ENCODE measurements at regions not wholly inside any gene's neighbourhood (a gene's known extent, or its start where the extent isn't known, plus 50 kb on each side); places are given as distances from the start of the nearest gene placed in this dataset.

DNA sequence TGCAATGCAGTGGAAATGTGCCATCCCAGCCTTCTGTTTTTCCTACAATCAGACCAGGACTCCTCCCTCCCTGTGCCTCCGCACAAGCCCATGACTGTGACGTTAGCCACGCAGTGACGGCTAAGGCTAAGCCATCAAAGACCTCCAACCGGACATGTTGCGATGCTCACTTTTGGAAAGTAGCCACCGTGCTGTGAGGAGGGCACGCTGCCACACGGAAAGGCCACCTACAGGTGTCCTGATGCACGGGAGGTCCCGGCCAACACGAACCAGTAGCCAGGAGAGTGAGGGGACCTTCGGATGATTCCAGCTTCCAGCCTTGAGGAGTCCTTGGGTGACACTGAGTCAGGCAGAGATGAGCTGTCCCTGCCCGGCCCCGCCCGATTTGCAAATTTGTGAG lies 53.9 kb downstream of the FOXL1 start:
- Histone ChIP-seq H3K4me3 (ENCODE audit: control insufficient read depth in 1 of 2, extremely low read depth in 1 of 2, low read length in 1 of 2) (no peak overlapping the region), H3K9me3 (no peaks in the 10 kb centered on the region), H3K27me3 (replicated peaks in 1 of 2; ENCODE audit: control insufficient read depth in 2 of 2, extremely low read depth in 1 of 2, insufficient read depth in 2 of 2, low read length in 1 of 2) (peaks cover 0 to 24% of the 10 kb centered on the region in 2 experiments), H3K36me3 (ENCODE audit: control insufficient read depth in 2 of 2, extremely low read depth in 1 of 2, insufficient read depth in 1 of 2, low read length in 1 of 2) (no peaks in the 10 kb centered on the region), H3K4me1 (ENCODE audit: control insufficient read depth in 1 of 2, extremely low read depth in 1 of 2, insufficient read depth in 2 of 2, low read length in 2 of 2) (no peaks in the 10 kb centered on the region), H3K27ac (ENCODE audit: low read length) (no peak overlapping the region)
- ChIA-PET POLR2A (no interaction called here), CTCF (no interaction called here)
- Mint-ChIP-seq H3K27ac (no peak overlapping the region), H3K36me3 (no peaks in the 10 kb centered on the region), H3K4me1 (no peaks in the 10 kb centered on the region), H3K4me3 (no peak overlapping the region), H3K27me3 (peaks cover 2 to 21% of the 10 kb centered on the region in 2 donors), H3K9me3 (no peaks in the 10 kb centered on the region)
- WGBS (ENCODE audit: insufficient coverage): 88% methylated on average over 16 of the region's 16 CpGs
- DNase-seq: no peak
- no peak for ATAC-seq (replicated peaks in 1 of 4)

DNA sequence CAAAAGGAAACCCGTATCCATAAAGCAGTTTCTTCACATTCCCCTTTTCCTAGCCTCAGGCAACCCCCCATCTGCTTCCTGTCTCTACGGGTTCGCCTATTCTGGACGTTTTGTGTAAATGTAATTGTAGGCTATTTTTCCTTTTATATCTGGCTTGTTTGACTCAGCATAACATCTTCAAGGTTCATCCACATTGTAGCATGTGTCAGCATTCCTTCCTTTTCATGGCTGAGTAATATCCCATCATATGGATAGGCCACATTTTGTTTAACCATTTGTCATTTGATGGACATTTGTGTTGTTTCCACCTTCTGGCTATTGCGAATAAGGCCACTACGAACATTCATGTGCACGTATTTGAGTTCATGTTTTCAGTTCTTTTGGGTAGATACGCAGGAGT lies 54.6 kb downstream of the FOXL1 start:
- no peak overlapping the region for H3K27ac Mint-ChIP-seq

DNA sequence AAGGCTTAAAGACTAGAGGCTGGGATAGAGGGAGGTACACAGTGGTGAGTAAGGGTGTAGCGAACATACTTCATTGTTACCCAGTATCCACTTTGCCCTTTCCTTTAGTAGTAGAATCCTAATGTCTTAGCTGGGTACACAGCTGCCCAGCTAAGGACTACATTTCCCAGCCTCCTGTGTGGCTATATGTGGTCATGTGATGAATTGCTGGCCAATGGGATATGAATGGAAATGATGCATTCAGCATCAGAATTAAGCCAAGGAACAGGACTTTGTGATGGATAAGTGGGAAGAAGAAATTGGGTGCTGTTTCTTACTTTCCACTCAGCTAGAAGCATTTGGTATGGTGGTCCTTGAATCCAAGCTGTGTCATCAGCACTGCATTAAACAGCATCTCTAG lies 55.9 kb downstream of the FOXL1 start:
- no peaks in the 10 kb centered on the region for H3K9me3 Mint-ChIP-seq
- POLR2A ChIA-PET: no interaction called here
- H3K4me1 ChIP-seq (ENCODE audit: control insufficient read depth in 1 of 2, extremely low read depth in 1 of 2, insufficient read depth in 2 of 2, low read length in 2 of 2): no peaks in the 10 kb centered on the region
- no peaks in the 10 kb centered on the region for H3K36me3 Mint-ChIP-seq
- ATAC-seq (replicated peaks in 1 of 4): no peak
- DNase-seq: no peak
- no peak overlapping the region for H3K4me3 ChIP-seq (ENCODE audit: control insufficient read depth in 1 of 2, extremely low read depth in 1 of 2, low read length in 1 of 2)
- H3K36me3 ChIP-seq (ENCODE audit: control insufficient read depth in 2 of 2, extremely low read depth in 1 of 2, insufficient read depth in 1 of 2, low read length in 1 of 2): no peaks in the 10 kb centered on the region
- no peaks in the 10 kb centered on the region for H3K9me3 ChIP-seq
- H3K27ac ChIP-seq (ENCODE audit: low read length): no peak overlapping the region
- CTCF ChIA-PET: no interaction called here
- H3K27me3 Mint-ChIP-seq: peaks cover 6 to 27% of the 10 kb centered on the region in 2 donors
- H3K27ac Mint-ChIP-seq: no peak overlapping the region
- WGBS (ENCODE audit: insufficient coverage): no CpG with 5 or more reads among the region's 1 CpG
- H3K4me1 Mint-ChIP-seq: no peaks in the 10 kb centered on the region
- no peak overlapping the region for H3K4me3 Mint-ChIP-seq
- H3K27me3 ChIP-seq (replicated peaks in 1 of 2; ENCODE audit: control insufficient read depth in 2 of 2, extremely low read depth in 1 of 2, insufficient read depth in 2 of 2, low read length in 1 of 2): peaks cover 0 to 34% of the 10 kb centered on the region in 2 experiments

More for the DNA sequence above, 54.6 kb downstream of the FOXL1 start:
- CTCF ChIA-PET: no interaction called here
- peaks cover 0 to 26% of the 10 kb centered on the region in 2 experiments for H3K27me3 ChIP-seq (replicated peaks in 1 of 2; ENCODE audit: control insufficient read depth in 2 of 2, extremely low read depth in 1 of 2, insufficient read depth in 2 of 2, low read length in 1 of 2)
- Mint-ChIP-seq H3K36me3 (no peaks in the 10 kb centered on the region), H3K9me3 (no peaks in the 10 kb centered on the region), H3K4me1 (no peaks in the 10 kb centered on the region), H3K27me3 (peaks cover 5 to 24% of the 10 kb centered on the region in 2 donors), H3K4me3 (no peak overlapping the region)
- WGBS (ENCODE audit: insufficient coverage): 92% methylated on average over 2 of the region's 8 CpGs
- H3K27ac ChIP-seq (ENCODE audit: low read length): no peak overlapping the region
- H3K36me3 ChIP-seq (ENCODE audit: control insufficient read depth in 2 of 2, extremely low read depth in 1 of 2, insufficient read depth in 1 of 2, low read length in 1 of 2): no peaks in the 10 kb centered on the region
- H3K4me1 ChIP-seq (ENCODE audit: control insufficient read depth in 1 of 2, extremely low read depth in 1 of 2, insufficient read depth in 2 of 2, low read length in 2 of 2): no peaks in the 10 kb centered on the region
- no peaks in the 10 kb centered on the region for H3K9me3 ChIP-seq
- no peak for ATAC-seq (replicated peaks in 1 of 4)
- POLR2A ChIA-PET: no interaction called here
- no peak overlapping the region for H3K4me3 ChIP-seq (ENCODE audit: control insufficient read depth in 1 of 2, extremely low read depth in 1 of 2, low read length in 1 of 2)
- DNase-seq: no peak

DNA sequence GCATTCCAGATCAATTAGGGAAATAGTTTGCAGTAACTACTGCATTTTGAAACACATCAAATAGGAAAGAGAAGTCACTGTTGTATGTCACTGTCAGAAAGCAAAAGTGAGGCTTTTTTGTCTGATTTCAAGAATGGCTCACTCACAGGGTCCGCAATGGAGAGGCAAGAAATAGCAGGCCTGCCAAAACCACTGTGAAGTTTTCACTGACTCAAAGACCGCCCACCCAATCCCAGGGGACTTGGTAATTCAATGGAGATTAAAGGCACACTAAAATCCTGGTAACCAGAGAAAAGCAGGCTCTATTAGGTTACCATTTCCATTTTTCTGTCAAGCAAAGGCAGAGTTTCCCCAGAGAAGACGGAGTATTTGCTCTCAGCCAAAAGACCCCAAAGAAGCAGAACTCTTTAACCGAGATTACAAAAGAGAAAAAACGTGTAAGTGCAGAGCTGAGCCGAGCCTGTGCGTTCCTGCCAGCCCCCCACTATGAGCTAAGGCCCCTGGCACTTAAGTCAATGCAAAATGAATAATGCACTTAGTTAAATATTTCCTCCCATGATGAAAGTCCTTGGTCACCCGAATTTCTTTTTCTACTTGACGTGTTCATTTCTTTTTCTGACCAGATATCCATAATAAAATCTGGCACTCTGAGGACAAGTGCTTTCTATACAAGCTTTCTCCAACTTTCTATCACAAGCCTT lies 57.0 kb downstream of the FOXL1 start:
- Histone ChIP-seq H3K4me1 (ENCODE audit: control insufficient read depth in 1 of 2, extremely low read depth in 1 of 2, insufficient read depth in 2 of 2, low read length in 2 of 2) (no peaks in the 10 kb centered on the region), H3K9me3 (no peaks in the 10 kb centered on the region), H3K27ac (ENCODE audit: low read length) (no peak overlapping the region), H3K27me3 (replicated peaks in 1 of 2; ENCODE audit: control insufficient read depth in 2 of 2, extremely low read depth in 1 of 2, insufficient read depth in 2 of 2, low read length in 1 of 2) (peaks cover 0 to 33% of the 10 kb centered on the region in 2 experiments), H3K4me3 (ENCODE audit: control insufficient read depth in 1 of 2, extremely low read depth in 1 of 2, low read length in 1 of 2) (no peak overlapping the region), H3K36me3 (ENCODE audit: control insufficient read depth in 2 of 2, extremely low read depth in 1 of 2, insufficient read depth in 1 of 2, low read length in 1 of 2) (no peaks in the 10 kb centered on the region)
- Mint-ChIP-seq H3K4me3 (no peak overlapping the region), H3K36me3 (no peaks in the 10 kb centered on the region), H3K27me3 (peaks cover 6 to 24% of the 10 kb centered on the region in 2 donors), H3K9me3 (no peaks in the 10 kb centered on the region), H3K4me1 (no peaks in the 10 kb centered on the region), H3K27ac (no peak overlapping the region)
- ChIA-PET POLR2A (no interaction called here), CTCF (no interaction called here)
- DNase-seq (no peak), ATAC-seq (replicated peaks in 1 of 4) (no peak)
- 81% methylated on average over 5 of the region's 9 CpGs for WGBS (ENCODE audit: insufficient coverage)

DNA sequence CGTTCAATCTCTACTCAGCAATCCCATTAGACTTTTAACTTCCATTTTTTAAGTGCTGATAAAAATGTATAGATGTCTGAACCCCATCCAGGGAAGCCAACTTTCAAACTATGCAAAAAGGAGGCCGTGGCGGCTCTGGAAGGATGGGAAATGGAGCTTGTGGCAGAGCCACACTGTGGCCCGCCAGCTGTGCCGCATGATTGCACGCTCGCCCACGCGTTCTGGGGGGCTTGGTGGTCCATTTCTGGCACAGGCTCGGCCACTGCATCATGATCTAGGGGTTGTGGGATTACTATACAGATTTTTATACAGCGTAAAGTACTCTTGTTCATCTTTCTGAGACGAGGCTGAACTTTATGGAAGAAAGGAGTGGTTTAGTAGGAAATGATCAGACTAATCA lies 57.6 kb downstream of the FOXL1 start:
- H3K9me3 Mint-ChIP-seq: no peaks in the 10 kb centered on the region
- H3K4me3 ChIP-seq (ENCODE audit: control insufficient read depth in 1 of 2, extremely low read depth in 1 of 2, low read length in 1 of 2): no peak overlapping the region
- 83% methylated on average over 6 of the region's 12 CpGs for WGBS (ENCODE audit: insufficient coverage)
- ChIA-PET CTCF (no interaction called here), POLR2A (no interaction called here)
- H3K9me3 ChIP-seq: no peaks in the 10 kb centered on the region
- no peaks in the 10 kb centered on the region for H3K36me3 Mint-ChIP-seq
- H3K4me1 Mint-ChIP-seq: no peaks in the 10 kb centered on the region
- H3K4me1 ChIP-seq (ENCODE audit: control insufficient read depth in 1 of 2, extremely low read depth in 1 of 2, insufficient read depth in 2 of 2, low read length in 2 of 2): no peaks in the 10 kb centered on the region
- peaks cover 0 to 31% of the 10 kb centered on the region in 2 experiments for H3K27me3 ChIP-seq (replicated peaks in 1 of 2; ENCODE audit: control insufficient read depth in 2 of 2, extremely low read depth in 1 of 2, insufficient read depth in 2 of 2, low read length in 1 of 2)
- ATAC-seq (replicated peaks in 1 of 4) (no peak), DNase-seq (no peak)
- no peak overlapping the region for H3K4me3 Mint-ChIP-seq
- H3K27ac ChIP-seq (ENCODE audit: low read length): no peak overlapping the region
- no peak overlapping the region for H3K27ac Mint-ChIP-seq
- peaks cover 5 to 23% of the 10 kb centered on the region in 2 donors for H3K27me3 Mint-ChIP-seq
- H3K36me3 ChIP-seq (ENCODE audit: control insufficient read depth in 2 of 2, extremely low read depth in 1 of 2, insufficient read depth in 1 of 2, low read length in 1 of 2): no peaks in the 10 kb centered on the region

DNA sequence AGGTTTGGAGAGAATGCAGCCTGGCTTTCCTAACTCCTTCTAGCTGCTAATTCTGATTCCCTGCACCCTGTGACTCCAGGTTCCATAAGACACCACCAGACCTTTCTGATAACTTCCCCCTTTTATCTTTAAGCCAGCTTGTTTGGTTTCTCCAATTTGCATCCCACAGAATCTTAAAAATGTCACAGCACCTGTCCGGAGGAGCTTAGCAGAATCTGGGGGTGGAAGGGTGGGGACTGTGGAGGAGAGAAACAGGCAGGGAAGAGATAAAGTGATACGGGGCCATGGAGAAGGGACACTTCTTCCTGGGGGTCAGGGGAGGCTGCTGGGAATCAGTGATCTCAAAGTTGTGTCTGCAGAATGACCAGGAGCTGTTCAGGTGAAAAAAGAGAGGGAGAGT lies 59.4 kb downstream of the FOXL1 start:
- Mint-ChIP-seq H3K36me3 (no peaks in the 10 kb centered on the region), H3K4me3 (no peak overlapping the region), H3K4me1 (no peaks in the 10 kb centered on the region), H3K9me3 (no peaks in the 10 kb centered on the region), H3K27me3 (peaks cover 5 to 13% of the 10 kb centered on the region in 2 donors), H3K27ac (no peak overlapping the region)
- no peaks in the 10 kb centered on the region for H3K9me3 ChIP-seq
- no peak for ATAC-seq (replicated peaks in 1 of 4)
- no peak overlapping the region for H3K4me3 ChIP-seq (ENCODE audit: control insufficient read depth in 1 of 2, extremely low read depth in 1 of 2, low read length in 1 of 2)
- WGBS (ENCODE audit: insufficient coverage): 71% methylated on average over 1 of the region's 2 CpGs
- H3K36me3 ChIP-seq (ENCODE audit: control insufficient read depth in 2 of 2, extremely low read depth in 1 of 2, insufficient read depth in 1 of 2, low read length in 1 of 2): no peaks in the 10 kb centered on the region
- H3K4me1 ChIP-seq (ENCODE audit: control insufficient read depth in 1 of 2, extremely low read depth in 1 of 2, insufficient read depth in 2 of 2, low read length in 2 of 2): no peaks in the 10 kb centered on the region
- ChIA-PET CTCF (no interaction called here), POLR2A (no interaction called here)
- H3K27ac ChIP-seq (ENCODE audit: low read length): no peak overlapping the region
- DNase-seq: no peak
- peaks cover 0 to 28% of the 10 kb centered on the region in 2 experiments for H3K27me3 ChIP-seq (replicated peaks in 1 of 2; ENCODE audit: control insufficient read depth in 2 of 2, extremely low read depth in 1 of 2, insufficient read depth in 2 of 2, low read length in 1 of 2)

DNA sequence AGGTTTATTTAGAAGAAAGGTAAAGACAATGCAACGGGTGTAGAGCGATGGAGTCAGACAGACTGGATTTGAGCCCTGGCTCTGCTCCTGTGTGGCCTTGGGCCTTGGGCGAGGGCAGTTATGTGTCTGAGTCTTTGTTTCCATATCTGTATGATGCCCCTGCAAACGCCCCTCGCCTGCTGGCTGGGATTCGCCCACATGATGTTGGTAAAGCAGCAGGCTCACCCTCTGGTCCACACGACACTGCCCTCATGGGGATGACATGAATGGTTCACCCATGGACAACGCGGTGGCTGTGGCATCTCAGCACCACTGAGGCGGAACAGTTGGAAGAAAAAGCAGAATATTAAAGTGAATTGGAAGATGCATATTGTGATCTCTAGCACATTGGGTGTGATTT lies 60.3 kb downstream of the FOXL1 start:
- 89% methylated on average over 8 of the region's 10 CpGs for WGBS (ENCODE audit: insufficient coverage)
- Mint-ChIP-seq H3K4me1 (no peaks in the 10 kb centered on the region), H3K9me3 (no peaks in the 10 kb centered on the region), H3K4me3 (no peak overlapping the region), H3K27me3 (peaks cover 5 to 8% of the 10 kb centered on the region in 2 donors), H3K27ac (no peak overlapping the region), H3K36me3 (no peaks in the 10 kb centered on the region)
- Histone ChIP-seq H3K4me3 (ENCODE audit: control insufficient read depth in 1 of 2, extremely low read depth in 1 of 2, low read length in 1 of 2) (no peak overlapping the region), H3K27ac (ENCODE audit: low read length) (no peak overlapping the region), H3K4me1 (ENCODE audit: control insufficient read depth in 1 of 2, extremely low read depth in 1 of 2, insufficient read depth in 2 of 2, low read length in 2 of 2) (no peaks in the 10 kb centered on the region), H3K9me3 (no peaks in the 10 kb centered on the region), H3K27me3 (replicated peaks in 1 of 2; ENCODE audit: control insufficient read depth in 2 of 2, extremely low read depth in 1 of 2, insufficient read depth in 2 of 2, low read length in 1 of 2) (peaks cover 0 to 28% of the 10 kb centered on the region in 2 experiments), H3K36me3 (ENCODE audit: control insufficient read depth in 2 of 2, extremely low read depth in 1 of 2, insufficient read depth in 1 of 2, low read length in 1 of 2) (no peaks in the 10 kb centered on the region)
- ChIA-PET CTCF (no interaction called here), POLR2A (no interaction called here)
- ATAC-seq (replicated peaks in 1 of 4) (no peak), DNase-seq (no peak)

All from T-cell (primary cell).